IPS DF 4.7 (cell line): ENCODE measurements at regions not wholly inside any gene's neighbourhood (a gene's known extent, or its start where the extent isn't known, plus 50 kb on each side); places are given as distances from the start of the nearest gene placed in this dataset.

Experiments
- DNase-seq: peaks from one replicate; pipeline ENCODE4 v3.0.0-alpha.2; 2013; ENCODE audit warnings: low spot score; ENCODE audit errors: extremely low read depth

GRCh38 chr13:84249463-84249862 lies 367.2 kb upstream of the SLITRK1 start:
- DNase-seq = no peak

- DNase-seq = no peak
Measured at GRCh38 chr13:84243340-84243739, 361.1 kb upstream of the SLITRK1 start.

- no peak for DNase-seq
Measured at GRCh38 chr13:84239032-84239431, 356.8 kb upstream of the SLITRK1 start.

- DNase-seq = no peak
Measured at GRCh38 chr13:84238381-84238780, 356.1 kb upstream of the SLITRK1 start.

GRCh38 chr13:84237143-84237542 lies 354.9 kb upstream of the SLITRK1 start:
- no peak for DNase-seq

GRCh38 chr13:84234416-84234815 lies 352.1 kb upstream of the SLITRK1 start:
- no peak for DNase-seq

- DNase-seq = no peak
Measured at GRCh38 chr13:84230568-84230967, 348.3 kb upstream of the SLITRK1 start.

GRCh38 chr13:84211048-84211447 lies 328.8 kb upstream of the SLITRK1 start:
- no peak for DNase-seq

GRCh38 chr13:84208246-84208910 lies 326.1 kb upstream of the SLITRK1 start:
- no peak for DNase-seq

- no peak for DNase-seq
Measured at GRCh38 chr13:84207509-84207908, 325.2 kb upstream of the SLITRK1 start.

GRCh38 chr13:84200971-84201370 lies 318.7 kb upstream of the SLITRK1 start:
- no peak for DNase-seq

- DNase-seq = no peak
Measured at GRCh38 chr13:84192125-84192524, 309.9 kb upstream of the SLITRK1 start.

GRCh38 chr13:84191139-84191538 lies 308.9 kb upstream of the SLITRK1 start:
- DNase-seq = no peak

GRCh38 chr13:84187626-84188025 lies 305.4 kb upstream of the SLITRK1 start:
- DNase-seq = no peak

- DNase-seq = no peak
Measured at GRCh38 chr13:84139561-84140158, 257.4 kb upstream of the SLITRK1 start.

GRCh38 chr13:84137292-84137691 lies 255.0 kb upstream of the SLITRK1 start:
- no peak for DNase-seq

GRCh38 chr13:84136582-84136981 lies 254.3 kb upstream of the SLITRK1 start:
- no peak for DNase-seq

GRCh38 chr13:84132491-84132890 lies 250.2 kb upstream of the SLITRK1 start:
- no peak for DNase-seq

GRCh38 chr13:84131249-84131648 lies 249.0 kb upstream of the SLITRK1 start:
- DNase-seq = no peak

- no peak for DNase-seq
Measured at GRCh38 chr13:84130495-84131114, 248.3 kb upstream of the SLITRK1 start.

- DNase-seq = no peak
Measured at GRCh38 chr13:84129966-84130365, 247.7 kb upstream of the SLITRK1 start.

GRCh38 chr13:84127597-84128128 lies 245.4 kb upstream of the SLITRK1 start:
- no peak for DNase-seq
